SU-DHL-6 (cell line): ENCODE measurements at regions not wholly inside any gene's neighbourhood (a gene's known extent, or its start where the extent isn't known, plus 50 kb on each side); places are given as distances from the start of the nearest gene placed in this dataset.

Source experiments
- CTCF ChIP-seq: fragments of 200-600 bp; sonication (generic); IDR thresholded peaks from one replicate; pipeline ENCODE4 v1.5.1; 2017; ENCODE audit warnings: antibody characterized with exemption, mild to moderate bottlenecking, low read length, moderate library complexity; ENCODE audit not compliant: insufficient read depth, poor library complexity, severe bottlenecking
- EZH2phosphoT487 ChIP-seq: fragments of 200-600 bp; sonication (generic), shearing (Covaris generic); conservative IDR thresholded peaks from 2 replicates; pipeline ENCODE4 v1.6.1; 2018; ENCODE audit warnings: mild to moderate bottlenecking, antibody characterized with exemption, low read length, moderate library complexity, mixed read lengths

GRCh38 chr6:8155259-8156012, 53.1 kb upstream of the EEF1E1 start:
- TF ChIP-seq CTCF (no peak), EZH2phosphoT487 (no peak)
